Panc1 (cell line): ENCODE measurements at regions not wholly inside any gene's neighbourhood (a gene's known extent, or its start where the extent isn't known, plus 50 kb on each side); places are given as distances from the start of the nearest gene placed in this dataset.

Source experiments
- POLR2AphosphoS5 ChIP-seq: IDR thresholded peaks from 2 replicates; pipeline ENCODE4 v1.6.1; 2012; ENCODE audit warnings: mild to moderate bottlenecking, low read depth, low read length, moderate library complexity
- TF ChIP-seq, protein P1 (sequence below): fragments of 450-650 bp; IDR thresholded peaks from 2 replicates; pipeline ENCODE4 v1.5.1; 2017; ENCODE audit warnings: mild to moderate bottlenecking

DNA sequence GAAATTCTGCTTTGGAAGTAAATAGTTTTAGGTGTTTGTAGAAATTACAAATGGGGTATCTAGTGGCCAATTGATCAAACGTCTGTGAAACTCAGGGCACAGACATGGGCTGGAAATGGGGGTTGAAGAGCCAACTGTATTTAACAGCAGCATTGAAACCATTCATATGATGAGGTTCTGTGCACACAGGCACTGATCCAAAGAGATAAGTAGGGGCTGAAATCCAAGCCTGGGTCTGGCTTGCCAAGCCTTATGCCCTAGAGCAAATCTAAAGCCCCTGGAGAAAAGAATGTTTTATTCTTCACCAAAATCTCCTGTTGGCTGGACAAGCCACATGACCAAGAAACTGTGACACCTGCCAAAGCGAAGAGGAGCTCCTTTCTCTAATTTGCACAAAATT, 67.6 kb upstream of the ST6GALNAC5 start:
- TF ChIP-seq, protein P1, sequence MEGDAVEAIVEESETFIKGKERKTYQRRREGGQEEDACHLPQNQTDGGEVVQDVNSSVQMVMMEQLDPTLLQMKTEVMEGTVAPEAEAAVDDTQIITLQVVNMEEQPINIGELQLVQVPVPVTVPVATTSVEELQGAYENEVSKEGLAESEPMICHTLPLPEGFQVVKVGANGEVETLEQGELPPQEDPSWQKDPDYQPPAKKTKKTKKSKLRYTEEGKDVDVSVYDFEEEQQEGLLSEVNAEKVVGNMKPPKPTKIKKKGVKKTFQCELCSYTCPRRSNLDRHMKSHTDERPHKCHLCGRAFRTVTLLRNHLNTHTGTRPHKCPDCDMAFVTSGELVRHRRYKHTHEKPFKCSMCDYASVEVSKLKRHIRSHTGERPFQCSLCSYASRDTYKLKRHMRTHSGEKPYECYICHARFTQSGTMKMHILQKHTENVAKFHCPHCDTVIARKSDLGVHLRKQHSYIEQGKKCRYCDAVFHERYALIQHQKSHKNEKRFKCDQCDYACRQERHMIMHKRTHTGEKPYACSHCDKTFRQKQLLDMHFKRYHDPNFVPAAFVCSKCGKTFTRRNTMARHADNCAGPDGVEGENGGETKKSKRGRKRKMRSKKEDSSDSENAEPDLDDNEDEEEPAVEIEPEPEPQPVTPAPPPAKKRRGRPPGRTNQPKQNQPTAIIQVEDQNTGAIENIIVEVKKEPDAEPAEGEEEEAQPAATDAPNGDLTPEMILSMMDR: no peak
- TF ChIP-seq POLR2AphosphoS5: no peak
